Fibroblast of the aortic adventitia (primary cell): ENCODE measurements at regions not wholly inside any gene's neighbourhood (a gene's known extent, or its start where the extent isn't known, plus 50 kb on each side); places are given as distances from the start of the nearest gene placed in this dataset.
A peak's percentile ranks its signal among the peaks of the same experiment; 100 is the strongest.

Source experiments
- DNase-seq: peaks from one replicate; pipeline ENCODE4 v3.0.0-alpha.2; 2010; ENCODE audit warnings: low read depth
- H3K4me3 ChIP-seq: 2 replicates; pipeline ENCODE4 v1.5.1; 2011; ENCODE audit warnings: low read depth, mild to moderate bottlenecking, control low read depth, low read length, moderate library complexity
- CTCF ChIP-seq: IDR thresholded peaks from 2 replicates; pipeline ENCODE4 v1.5.1; 2011; ENCODE audit warnings: mild to moderate bottlenecking, low read length, control low read depth, inconsistent platforms; ENCODE audit not compliant: insufficient read depth

- TF ChIP-seq CTCF, result no peak
- H3K4me3 ChIP-seq, result no peak overlapping the region
- DNase-seq, result no peak
These were observed 75.6 kb upstream of the NEURL1B start for GRCh38 chr5:172565455-172565854.

GRCh38 chr5:172564883-172565282 is 76.2 kb upstream of the NEURL1B start:
- no peak for DNase-seq
- no peak overlapping the region for H3K4me3 ChIP-seq
- TF ChIP-seq CTCF, result no peak

- no peak for DNase-seq
- no peak overlapping the region for H3K4me3 ChIP-seq
- no peak for TF ChIP-seq CTCF
These were observed 76.9 kb upstream of the NEURL1B start for GRCh38 chr5:172564188-172564587.

- no peak for DNase-seq
- no peak overlapping the region for H3K4me3 ChIP-seq
- TF ChIP-seq CTCF, result no peak
These were observed 78.6 kb upstream of the NEURL1B start for GRCh38 chr5:172562443-172562842.

GRCh38 chr5:172561151-172561550 is 79.9 kb upstream of the NEURL1B start:
- DNase-seq, result peak; percentile 16
- no peak overlapping the region for H3K4me3 ChIP-seq
- no peak for TF ChIP-seq CTCF

- peak overlapping the region; percentile 52 for H3K4me3 ChIP-seq
- no peak for TF ChIP-seq CTCF
- peak; percentile 95 for DNase-seq
These were observed 81.8 kb upstream of the NEURL1B start for GRCh38 chr5:172559004-172559932.
